Right cardiac atrium (tissue), 5 donors: ENCODE measurements at regions not wholly inside any gene's neighbourhood (a gene's known extent, or its start where the extent isn't known, plus 50 kb on each side); places are given as distances from the start of the nearest gene placed in this dataset.

Source experiments
- ATAC-seq, 2 donors: fragments of 200-7000 bp; cut with Tn5 transposase; one replicate each; pipeline versions ENCODE4 v1.8.0 to v1.9.1; 2020; ENCODE audit warnings: moderate library complexity in 2 of 2, mild to moderate bottlenecking in 1 of 2
- DNase-seq, 3 donors: peaks; one replicate each; pipeline ENCODE4 v3.0.0-alpha.2; 2020
- H3K27ac ChIP-seq: one replicate; pipeline ENCODE4 v1.5.1; 2013; ENCODE audit warnings: mild to moderate bottlenecking, low read length, control low read depth, moderate library complexity
- H3K27me3 ChIP-seq: one replicate; pipeline ENCODE4 v1.6.1; 2013; ENCODE audit not compliant: control insufficient read depth, insufficient read depth
- H3K4me1 ChIP-seq: one replicate; pipeline ENCODE4 v1.6.1; 2013; ENCODE audit warnings: low read length; ENCODE audit not compliant: control insufficient read depth, insufficient read depth
- H3K4me3 ChIP-seq: one replicate; pipeline ENCODE4 v1.5.1; 2013; ENCODE audit warnings: low read length, control low read depth
- H3K9me3 ChIP-seq: one replicate; pipeline ENCODE4 v1.6.1; 2013; ENCODE audit warnings: low read length; ENCODE audit not compliant: control insufficient read depth
- WGBS: extraction: QIAGEN DNeasy Blood & Tissue Kit; methylation state at CpG from one replicate; pipeline ENCODE4 v1.1.7; 2013; 5-methylcytosine and 5-hydroxymethylcytosine counted together
- intact Hi-C, 4 donors: fragments of 100-400 bp; cut with DNase I; formaldehyde crosslinking; loops; one replicate each; pipeline versions ENCODE4 v1.11.0 to v1.14.0; 2022 to 2023
- donor health status: healthy with polysubstance abuse.
- donor health status: DM: no; HTN: yes; CAD: no.
- donor health status: DM: no; HTN: no; CAD: no.
- donor health status: DM: no; HTN: yes; CAD: no; lungs with severe emphysema.
- donor health status: DM: yes; HTN: yes; CAD: no.

DNA sequence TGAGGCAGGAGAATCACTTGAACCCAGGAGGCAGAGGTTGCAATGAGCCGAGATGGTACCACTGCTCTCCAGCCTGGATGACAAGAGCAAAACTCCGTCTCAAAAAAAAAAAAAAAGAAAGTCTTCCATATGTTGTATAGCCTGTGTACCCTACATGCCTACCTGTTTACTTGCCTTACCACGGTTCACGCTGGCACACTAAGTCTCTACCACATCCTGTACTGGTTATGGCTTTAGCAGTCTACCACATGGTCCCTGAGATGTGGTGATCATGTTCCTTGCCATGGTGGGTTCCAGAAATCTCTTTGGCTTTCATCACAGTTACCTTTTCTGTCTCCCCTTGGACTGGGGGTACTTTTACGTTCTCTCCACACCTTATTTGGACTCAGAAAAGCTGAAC, 63.8 kb upstream of the TBC1D5 start:
- 91% methylated on average over 5 of the region's 5 CpGs for WGBS
- no peak for ATAC-seq
- no peaks in the 10 kb centered on the region for H3K9me3 ChIP-seq
- H3K27me3 ChIP-seq = peaks cover 2% of the 10 kb centered on the region
- no peak for DNase-seq
- H3K27ac ChIP-seq = no peak overlapping the region
- H3K4me3 ChIP-seq = no peak overlapping the region
- intact Hi-C loops = no loop called here
- peaks cover 1% of the 10 kb centered on the region for H3K4me1 ChIP-seq

GRCh38 chr3:17805461-17805940, 63.1 kb upstream of the TBC1D5 start:
- Histone ChIP-seq H3K9me3 (no peaks in the 10 kb centered on the region), H3K4me1 (peaks cover 1% of the 10 kb centered on the region), H3K27me3 (peaks cover 2% of the 10 kb centered on the region), H3K27ac (no peak overlapping the region), H3K4me3 (no peak overlapping the region)
- 84% methylated on average over 1 of the region's 1 CpG for WGBS
- intact Hi-C loops = no loop called here
- ATAC-seq (no peak), DNase-seq (no peak)

DNA sequence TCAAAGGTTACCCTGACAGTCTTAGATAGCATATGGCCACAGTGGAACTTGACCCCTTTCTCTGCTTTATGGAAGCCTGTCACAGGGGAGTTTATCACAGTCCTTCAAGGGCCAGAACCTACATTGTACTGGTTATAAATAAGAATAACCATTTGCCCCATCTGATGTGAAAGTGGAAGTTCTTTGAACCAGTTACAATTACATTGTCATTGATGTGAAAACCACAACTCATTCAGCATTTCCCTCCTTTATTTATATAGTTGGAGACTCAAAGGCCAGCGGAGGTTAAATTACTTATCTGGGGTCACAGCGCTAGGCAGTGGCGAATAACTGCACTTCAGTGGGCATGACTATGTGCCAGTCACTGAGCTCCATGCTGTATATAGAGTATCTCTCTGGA, 60.5 kb upstream of the TBC1D5 start:
- Histone ChIP-seq H3K9me3 (no peaks in the 10 kb centered on the region), H3K27me3 (peaks cover 2% of the 10 kb centered on the region), H3K4me3 (no peak overlapping the region), H3K27ac (no peak overlapping the region), H3K4me1 (no peaks in the 10 kb centered on the region)
- DNase-seq (no peak), ATAC-seq (no peak)
- intact Hi-C loops = no loop called here
- 60% methylated on average over 3 of the region's 3 CpGs for WGBS

- DNase-seq (no peak), ATAC-seq (no peak)
- Histone ChIP-seq H3K27ac (no peak overlapping the region), H3K27me3 (no peaks in the 10 kb centered on the region), H3K9me3 (no peaks in the 10 kb centered on the region), H3K4me3 (no peak overlapping the region), H3K4me1 (no peaks in the 10 kb centered on the region)
- intact Hi-C loops = no loop called here
- 55% methylated on average over 1 of the region's 1 CpG for whole genome bisulfite sequencing
Observed at GRCh38 chr3:17801131-17801530, 58.7 kb upstream of the TBC1D5 start.

- DNase-seq = no peak
- 96% methylated on average over 2 of the region's 2 CpGs for WGBS
Observed at GRCh38 chr3:17800232-17800631, 57.8 kb upstream of the TBC1D5 start.

DNA sequence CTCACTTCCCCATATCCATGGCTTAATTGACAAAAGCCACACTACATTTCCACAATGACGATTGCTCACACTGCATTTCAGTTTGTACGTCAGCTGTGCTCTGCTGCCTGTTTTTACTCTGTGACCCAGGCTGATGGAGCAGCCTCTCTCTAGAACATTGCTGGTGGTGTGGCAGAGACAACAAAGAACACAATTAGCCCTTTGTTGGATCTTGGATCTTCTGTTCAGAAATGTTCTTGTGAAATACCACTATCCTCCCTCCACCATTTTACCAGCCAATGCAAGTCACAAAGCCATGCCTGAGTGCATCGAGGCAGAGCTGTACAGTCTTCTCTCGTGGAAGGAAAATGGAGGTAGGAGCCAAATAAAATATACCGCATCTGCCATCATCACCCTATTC, 56.9 kb upstream of the TBC1D5 start:
- H3K27me3 ChIP-seq = no peaks in the 10 kb centered on the region
- H3K4me3 ChIP-seq = no peak overlapping the region
- no peaks in the 10 kb centered on the region for H3K4me1 ChIP-seq
- no peak for ATAC-seq
- WGBS = 84% methylated on average over 5 of the region's 5 CpGs
- H3K9me3 ChIP-seq = no peaks in the 10 kb centered on the region
- no peak overlapping the region for H3K27ac ChIP-seq
- intact Hi-C loops = no loop called here
- DNase-seq = no peak

More at GRCh38 chr3:17800232-17800631, 57.8 kb upstream of the TBC1D5 start:
- Histone ChIP-seq H3K9me3 (no peaks in the 10 kb centered on the region), H3K4me1 (no peaks in the 10 kb centered on the region), H3K4me3 (no peak overlapping the region), H3K27ac (no peak overlapping the region), H3K27me3 (no peaks in the 10 kb centered on the region)
- intact Hi-C loops = no loop called here
- ATAC-seq = no peak

DNA sequence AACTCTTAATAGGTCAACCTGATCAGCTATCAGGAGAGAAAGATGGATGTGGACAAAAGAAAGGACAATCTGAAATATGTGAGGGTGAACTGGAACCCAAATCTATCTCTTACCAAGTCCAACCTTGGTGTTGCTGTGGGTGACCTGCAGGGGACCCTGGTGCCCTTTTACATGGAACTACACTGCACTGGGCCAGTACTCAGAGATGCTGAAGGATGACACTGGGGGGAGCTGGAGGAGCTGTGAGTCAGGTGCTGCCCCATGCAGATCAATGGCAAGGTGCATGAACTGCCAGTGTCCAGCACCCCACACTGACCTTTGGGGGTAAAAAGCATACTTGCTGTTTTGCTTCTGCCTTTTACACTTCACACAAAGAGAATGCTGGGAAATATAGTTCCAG, 55.6 kb upstream of the TBC1D5 start:
- no peaks in the 10 kb centered on the region for H3K4me1 ChIP-seq
- H3K27me3 ChIP-seq = no peaks in the 10 kb centered on the region
- DNase-seq (no peak), ATAC-seq (no peak)
- H3K4me3 ChIP-seq = no peak overlapping the region
- no peak overlapping the region for H3K27ac ChIP-seq
- H3K9me3 ChIP-seq = no peaks in the 10 kb centered on the region
- intact Hi-C loops = no loop called here

DNA sequence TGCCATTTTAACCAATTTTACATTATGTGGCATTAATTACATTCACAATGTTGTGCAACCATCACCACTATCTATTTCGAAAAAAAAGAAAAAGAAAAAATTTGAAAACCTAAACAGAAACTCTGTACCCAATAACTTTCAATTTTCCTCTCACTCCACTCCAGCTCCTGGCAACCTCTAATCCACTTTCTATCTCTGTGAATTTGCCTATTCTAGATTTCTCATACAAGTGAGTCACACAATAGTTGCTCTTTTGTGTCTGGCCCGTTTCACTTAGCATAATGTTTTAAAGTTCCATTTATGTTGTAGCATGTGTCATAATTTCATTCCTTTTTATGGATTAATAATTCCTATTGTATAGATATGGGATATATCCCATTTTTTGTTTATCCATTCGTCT, 53.3 kb upstream of the TBC1D5 start:
- Histone ChIP-seq H3K27ac (no peak overlapping the region), H3K9me3 (peaks cover 2% of the 10 kb centered on the region), H3K27me3 (no peaks in the 10 kb centered on the region), H3K4me3 (no peak overlapping the region), H3K4me1 (no peaks in the 10 kb centered on the region)
- no peak for DNase-seq
- ATAC-seq = no peak
- intact Hi-C loops = no loop called here
- 77% methylated on average over 3 of the region's 3 CpGs for WGBS

- DNase-seq (no peak), ATAC-seq (no peak)
- H3K27ac ChIP-seq = no peak overlapping the region
- H3K4me3 ChIP-seq = no peak overlapping the region
- WGBS = 83% methylated on average over 1 of the region's 1 CpG
- H3K4me1 ChIP-seq = no peaks in the 10 kb centered on the region
- no peaks in the 10 kb centered on the region for H3K27me3 ChIP-seq
- intact Hi-C loops = no loop called here
- H3K9me3 ChIP-seq = peaks cover 2% of the 10 kb centered on the region
Observed at GRCh38 chr3:17795280-17795679, 52.8 kb upstream of the TBC1D5 start.

- Histone ChIP-seq H3K4me3 (no peak overlapping the region), H3K9me3 (peaks cover 2% of the 10 kb centered on the region), H3K27ac (no peak overlapping the region), H3K27me3 (no peaks in the 10 kb centered on the region), H3K4me1 (no peaks in the 10 kb centered on the region)
- ATAC-seq = no peak
- intact Hi-C loops = no loop called here
- 89% methylated on average over 4 of the region's 4 CpGs for WGBS
- no peak for DNase-seq
Observed at GRCh38 chr3:17793542-17794195, 51.2 kb upstream of the TBC1D5 start.
